ENCODE measurements at regions not wholly inside any gene's neighbourhood (a gene's known extent, or its start where the extent isn't known, plus 50 kb on each side); places are given as distances from the start of the nearest gene placed in this dataset.

- CTCF ChIA-PET: no interaction called here
- Histone ChIP-seq H3K9me3 (ENCODE audit: control insufficient read depth, insufficient read depth, low read length) (no peaks in the 10 kb centered on the region), H3K4me1 (ENCODE audit: control insufficient read depth, insufficient read depth, low read length) (no peaks in the 10 kb centered on the region), H2AK5ac (ENCODE audit: low read depth, low read length) (no peak overlapping the region), H4K8ac (ENCODE audit: low read depth in 2 of 2, low read length in 2 of 2) (no peak overlapping the region), H3K79me1 (ENCODE audit: low read depth in 1 of 2, low read length in 2 of 2) (no peaks in the 10 kb centered on the region), H3K27ac (ENCODE audit: insufficient read depth, low read length) (no peak overlapping the region), H4K91ac (ENCODE audit: insufficient read depth, low read depth, low read length) (no peak overlapping the region), H3K9me1 (ENCODE audit: insufficient read depth, low read length) (no peaks in the 10 kb centered on the region), H3K4me3 (ENCODE audit: insufficient read depth, low read depth, low read length) (no peak overlapping the region), H3K4ac (ENCODE audit: low read depth, low read length) (no peak overlapping the region), H2BK15ac (ENCODE audit: low read depth, low read length) (no peak overlapping the region), H2AFZ (replicated peaks; ENCODE audit: low read length, poor library complexity) (no peak overlapping the region), H4K5ac (ENCODE audit: low read depth, low read length) (no peak overlapping the region), H2AK9ac (replicated peaks; ENCODE audit: low read depth, low read length, poor library complexity) (no peak overlapping the region), H2BK120ac (ENCODE audit: low read depth, low read length) (no peak overlapping the region), H3K18ac (ENCODE audit: low read depth, low read length) (no peak overlapping the region), H3K14ac (replicated peaks; ENCODE audit: low read depth, low read length) (no peak overlapping the region), H3K27me3 (ENCODE audit: control insufficient read depth, insufficient read depth, low read length) (peaks cover 2% of the 10 kb centered on the region; the same call in 1 of the 2 replicates), H2BK5ac (ENCODE audit: low read depth, low read length, poor library complexity, severe bottlenecking) (no peak overlapping the region), H3K4me2 (ENCODE audit: low read depth, low read length) (no peak overlapping the region), H3K9ac (ENCODE audit: low read depth, low read length) (no peak overlapping the region), H4K20me1 (ENCODE audit: insufficient read depth, low read length) (no peaks in the 10 kb centered on the region), H3K36me3 (ENCODE audit: control insufficient read depth, insufficient read depth, low read length) (no peaks in the 10 kb centered on the region), H3K56ac (ENCODE audit: extremely low read depth, insufficient read depth, low read length) (no peak overlapping the region), H3K23ac (ENCODE audit: low read depth, low read length) (no peak overlapping the region), H2BK20ac (ENCODE audit: low read depth, low read length) (no peak overlapping the region)
- no TSS peak for BruUV-seq (replicated peaks)
- intact Hi-C loops (cut with micrococcal nuclease): no loop called here
- 27% methylated on average over 2 of the region's 7 CpGs; no CpG with 5 or more reads in 1 of the 2 experiments for WGBS, 2 experiments (ENCODE audit: extremely low coverage in 2 of 2, insufficient read length in 1 of 2)
- ATAC-seq (ENCODE audit: low read depth) (no peak), DNase-seq (no peak)
- POLR2A ChIA-PET (ENCODE audit: unreplicated experiment): no interaction called here
- TF ChIP-seq FOS (IDR thresholded peaks at IDR 0.05; ENCODE audit: low read depth, low read length): no peak
- TF ChIP-seq MAZ (IDR thresholded peaks at IDR 0.05; ENCODE audit: borderline replicate concordance, low read depth, low read length): no peak
- no peak for TF ChIP-seq CHD1 (IDR thresholded peaks at IDR 0.05; ENCODE audit: low read depth, low read length)
- no peak for TF ChIP-seq SMC3 (IDR thresholded peaks at IDR 0.05; ENCODE audit: low read depth, low read length)
- TF ChIP-seq CTCF (conservative IDR thresholded peaks at IDR 0.05; ENCODE audit: low read depth, low read length): no peak
- no peak for TF ChIP-seq RFX5 (IDR thresholded peaks at IDR 0.05; ENCODE audit: low read depth, low read length)
- TF ChIP-seq POLR2A (IDR thresholded peaks at IDR 0.05; ENCODE audit: low read depth, low read length): no peak
- no peak for TF ChIP-seq RAD21 (IDR thresholded peaks at IDR 0.05; ENCODE audit: low read length)
- no peak for TF ChIP-seq NFE2L2 (IDR thresholded peaks at IDR 0.05; ENCODE audit: low read depth, low read length)
- TF ChIP-seq MAFK (IDR thresholded peaks at IDR 0.05; ENCODE audit: low read depth, low read length): no peak
- no peak for TF ChIP-seq ELK1 (IDR thresholded peaks at IDR 0.05; ENCODE audit: borderline replicate concordance, low read depth, low read length)
- no peak for TF ChIP-seq MXI1 (IDR thresholded peaks at IDR 0.05; ENCODE audit: borderline replicate concordance, low read depth, low read length)
- no peak for TF ChIP-seq CEBPB (IDR thresholded peaks at IDR 0.05; ENCODE audit: low read depth, low read length)
- TF ChIP-seq USF2 (IDR thresholded peaks at IDR 0.05; ENCODE audit: low read depth, low read length): no peak
- no peak for TF ChIP-seq BHLHE40 (IDR thresholded peaks at IDR 0.05; ENCODE audit: low read depth, low read length)
- no peak for TF ChIP-seq RCOR1 (IDR thresholded peaks at IDR 0.05; ENCODE audit: insufficient replicate concordance, low read length)
- in situ Hi-C loops (cut with MboI; ENCODE audit: low sequenced_read_pairs): no loop called here
- dilution Hi-C loops (cut with HindIII; ENCODE audit: low sequenced_read_pairs, unreplicated experiment): no loop called here
Measured at GRCh38 chr17:65431116-65431515, 130.3 kb downstream of the AXIN2 start.

All from IMR-90 (cell line).